BE2C (cell line): ENCODE measurements at regions not wholly inside any gene's neighbourhood (a gene's known extent, or its start where the extent isn't known, plus 50 kb on each side); places are given as distances from the start of the nearest gene placed in this dataset.

Source experiments
- DNase-seq: peaks from one replicate; pipeline ENCODE4 v3.0.0-alpha.2; 2020
- H3K27me3 ChIP-seq: fragments of 250-450 bp; sonication (Bioruptor Pico); 2 replicates; pipeline ENCODE4 v1.5.1; 2020; ENCODE audit warnings: mild to moderate bottlenecking
- H3K36me3 ChIP-seq: fragments of 250-450 bp; sonication (Bioruptor Pico); 2 replicates; pipeline ENCODE4 v1.5.1; 2020; ENCODE audit warnings: mild to moderate bottlenecking
- H3K4me1 ChIP-seq: fragments of 250-450 bp; sonication (Bioruptor Pico); 2 replicates; pipeline ENCODE4 v1.5.1; 2020
- H3K4me3 ChIP-seq: 2 replicates; pipeline ENCODE4 v1.5.1; 2011; ENCODE audit warnings: low read depth, low read length
- H3K9me3 ChIP-seq: fragments of 250-450 bp; sonication (Bioruptor Pico); 2 replicates; pipeline ENCODE4 v1.5.1; 2020
- CTCF ChIP-seq: IDR thresholded peaks from 2 replicates; pipeline ENCODE4 v1.5.1; 2012; ENCODE audit warnings: mild to moderate bottlenecking, low read depth, low read length

- no peaks in the 10 kb centered on the region for H3K4me1 ChIP-seq
- no peak for DNase-seq
- no peak for TF ChIP-seq CTCF
- H3K36me3 ChIP-seq: no peaks in the 10 kb centered on the region
- no peak overlapping the region for H3K4me3 ChIP-seq
- H3K27me3 ChIP-seq: no peaks in the 10 kb centered on the region
- no peaks in the 10 kb centered on the region for H3K9me3 ChIP-seq
These were observed 91.3 kb downstream of the KLF6 start for GRCh38 chr10:3693698-3694080.

GRCh38 chr10:3693022-3693697 is 91.8 kb downstream of the KLF6 start:
- no peak for TF ChIP-seq CTCF

DNA sequence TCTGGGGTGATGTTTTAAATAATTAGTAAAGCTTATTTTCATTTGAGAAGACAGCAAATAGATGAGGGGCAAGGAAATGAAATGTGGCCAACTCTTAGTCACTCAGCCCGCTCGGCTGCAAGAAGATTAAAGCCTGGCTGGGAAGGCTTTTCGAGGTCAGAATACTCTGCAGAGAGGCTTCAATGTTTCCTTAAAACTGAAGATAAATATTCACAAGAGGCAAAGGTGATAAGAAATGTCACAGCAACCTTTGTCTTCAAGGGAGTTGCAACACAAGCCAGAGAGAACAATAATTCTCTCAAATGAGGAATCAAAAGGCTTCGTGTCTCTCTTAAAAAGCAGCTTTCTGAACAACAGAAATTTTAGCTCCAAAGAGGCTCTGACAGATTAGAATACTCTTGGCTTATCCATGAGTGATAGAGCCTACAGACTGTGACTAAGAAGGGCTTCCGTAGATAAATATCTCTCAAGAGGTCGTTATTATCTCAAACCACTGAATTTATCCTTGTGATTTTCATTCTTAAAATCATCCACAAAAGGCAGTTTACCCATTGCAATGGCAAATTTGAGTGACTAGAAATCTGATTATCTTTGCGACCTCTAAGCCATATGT is 92.5 kb downstream of the KLF6 start:
- H3K9me3 ChIP-seq: no peaks in the 10 kb centered on the region
- H3K27me3 ChIP-seq: no peaks in the 10 kb centered on the region
- H3K36me3 ChIP-seq: no peaks in the 10 kb centered on the region
- no peak overlapping the region for H3K4me3 ChIP-seq
- no peak for TF ChIP-seq CTCF
- no peak for DNase-seq
- no peaks in the 10 kb centered on the region for H3K4me1 ChIP-seq

More at GRCh38 chr10:3693022-3693697, 91.8 kb downstream of the KLF6 start:
- Histone ChIP-seq H3K4me1 (no peaks in the 10 kb centered on the region), H3K27me3 (no peaks in the 10 kb centered on the region), H3K36me3 (no peaks in the 10 kb centered on the region), H3K9me3 (no peaks in the 10 kb centered on the region), H3K4me3 (no peak overlapping the region)
- DNase-seq: no peak

DNA sequence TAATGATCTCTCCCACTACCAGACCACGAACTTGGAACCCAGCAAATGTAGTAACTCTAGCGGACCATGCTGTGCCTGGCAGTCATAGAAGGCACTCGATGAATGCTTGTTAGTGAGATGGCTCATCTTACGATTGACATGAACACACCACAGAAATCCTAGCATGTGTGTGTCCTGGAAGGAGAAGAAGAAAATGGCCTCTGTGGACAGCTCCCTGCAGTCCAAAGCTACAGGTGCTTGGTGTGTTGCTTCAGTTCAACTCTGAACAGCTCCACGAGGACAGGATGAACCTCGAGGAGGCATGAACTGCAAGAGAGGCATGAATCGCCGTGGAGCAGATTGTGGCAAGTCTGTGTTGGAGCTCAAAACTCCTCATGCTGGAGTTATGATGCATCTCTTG is 93.5 kb downstream of the KLF6 start:
- TF ChIP-seq CTCF: no peak
- H3K9me3 ChIP-seq: no peaks in the 10 kb centered on the region
- H3K27me3 ChIP-seq: no peaks in the 10 kb centered on the region
- H3K4me3 ChIP-seq: no peak overlapping the region
- no peaks in the 10 kb centered on the region for H3K4me1 ChIP-seq
- no peak for DNase-seq
- no peaks in the 10 kb centered on the region for H3K36me3 ChIP-seq

GRCh38 chr10:3689871-3690510 is 95.0 kb downstream of the KLF6 start:
- Histone ChIP-seq H3K4me3 (no peak overlapping the region), H3K9me3 (no peaks in the 10 kb centered on the region), H3K36me3 (no peaks in the 10 kb centered on the region), H3K27me3 (no peaks in the 10 kb centered on the region), H3K4me1 (no peaks in the 10 kb centered on the region)
- no peak for DNase-seq
- no peak for TF ChIP-seq CTCF

- Histone ChIP-seq H3K4me1 (no peaks in the 10 kb centered on the region), H3K27me3 (no peaks in the 10 kb centered on the region), H3K36me3 (no peaks in the 10 kb centered on the region), H3K9me3 (no peaks in the 10 kb centered on the region), H3K4me3 (no peak overlapping the region)
- no peak for TF ChIP-seq CTCF
- no peak for DNase-seq
These were observed 97.4 kb downstream of the KLF6 start for GRCh38 chr10:3687510-3688081.
